ENCODE measurements at regions not wholly inside any gene's neighbourhood (a gene's known extent, or its start where the extent isn't known, plus 50 kb on each side); places are given as distances from the start of the nearest gene placed in this dataset.

- no peak for DNase-seq
Observed at GRCh38 chrX:39843318-39843717, 254.4 kb downstream of the BCOR start.

- DNase-seq: no peak
Observed at GRCh38 chrX:39845233-39845632, 252.5 kb downstream of the BCOR start.

GRCh38 chrX:39846460-39846859 lies 251.3 kb downstream of the BCOR start:
- no peak for DNase-seq

- no peak for DNase-seq
Observed at GRCh38 chrX:39848243-39848642, 249.5 kb downstream of the BCOR start.

GRCh38 chrX:39848900-39849299 lies 248.9 kb downstream of the BCOR start:
- no peak for DNase-seq

- DNase-seq: no peak
Observed at GRCh38 chrX:39850209-39850608, 247.5 kb downstream of the BCOR start.

GRCh38 chrX:39850630-39851152 lies 247.1 kb downstream of the BCOR start:
- no peak for DNase-seq

GRCh38 chrX:39851745-39852455 lies 245.9 kb downstream of the BCOR start:
- no peak for DNase-seq

GRCh38 chrX:39852491-39852890 lies 245.3 kb downstream of the BCOR start:
- DNase-seq: no peak

GRCh38 chrX:39853417-39854030 lies 244.2 kb downstream of the BCOR start:
- no peak for DNase-seq

GRCh38 chrX:39854772-39855747 lies 242.7 kb downstream of the BCOR start:
- DNase-seq: peak; percentile 67

GRCh38 chrX:39855748-39856129 lies 242.0 kb downstream of the BCOR start:
- peak; percentile 36 for DNase-seq

GRCh38 chrX:39856472-39857121 lies 241.2 kb downstream of the BCOR start:
- no peak for DNase-seq

- no peak for DNase-seq
Observed at GRCh38 chrX:39857780-39858179, 240.0 kb downstream of the BCOR start.

- peak; percentile 11 for DNase-seq
Observed at GRCh38 chrX:39859991-39860861, 237.5 kb downstream of the BCOR start.

- DNase-seq: no peak
Observed at GRCh38 chrX:39862963-39863362, 234.8 kb downstream of the BCOR start.

- DNase-seq: no peak
Observed at GRCh38 chrX:39866229-39866628, 231.5 kb downstream of the BCOR start.

- DNase-seq: no peak
Observed at GRCh38 chrX:39869846-39870601, 227.7 kb downstream of the BCOR start.

GRCh38 chrX:39871648-39872047 lies 226.1 kb downstream of the BCOR start:
- no peak for DNase-seq

GRCh38 chrX:39873117-39873516 lies 224.6 kb downstream of the BCOR start:
- DNase-seq: no peak

- no peak for DNase-seq
Observed at GRCh38 chrX:39874202-39874816, 223.4 kb downstream of the BCOR start.
